CD4-positive, alpha-beta T cell (primary cell): ENCODE measurements at regions not wholly inside any gene's neighbourhood (a gene's known extent, or its start where the extent isn't known, plus 50 kb on each side); places are given as distances from the start of the nearest gene placed in this dataset.

Source experiments
- ATAC-seq: fragments of 200-7000 bp; cut with Tn5 transposase; one replicate; pipeline ENCODE4 v1.10.0; 2022; ENCODE audit warnings: mild to moderate bottlenecking; ENCODE audit not compliant: poor library complexity
- CTCF ChIA-PET: fragments of 350-600 bp; sonication (Branson Sonifier 250); formaldehyde crosslinking; loops from one replicate; lab custom pipeline; 2021; ENCODE audit warnings: antibody characterized with exemption, inconsistent platforms; lab: Charles Lee
- POLR2A ChIA-PET: fragments of 350-600 bp; sonication (Branson Sonifier 250); formaldehyde crosslinking; loops from one replicate; lab custom pipeline; 2021; ENCODE audit warnings: antibody characterized with exemption, inconsistent platforms; lab: Charles Lee
- DNase-seq, 14 experiments: peaks; one replicate each; pipeline ENCODE4 v3.0.0-alpha.2; 2013 to 2020; ENCODE audit warnings: mixed read lengths in 2 of 14
- H3K27ac ChIP-seq, 2 donors: one replicate each; pipeline versions ENCODE4 v1.5.1 to v1.7.0; 2013; ENCODE audit warnings: low read length in 2 of 2, low read depth in 1 of 2, mild to moderate bottlenecking in 1 of 2
- H3K27me3 ChIP-seq, 2 experiments: 1 replicate in 1 of 2; 2 replicates in 1 of 2; pipeline versions ENCODE4 v1.6.1 to v1.7.0; 2013; ENCODE audit warnings: low read length in 2 of 2, control low read depth in 1 of 2, mild to moderate bottlenecking in 1 of 2, moderate library complexity in 1 of 2; ENCODE audit not compliant: insufficient read depth in 2 of 2, control insufficient read depth in 1 of 2
- H3K36me3 ChIP-seq: one replicate; pipeline ENCODE4 v1.6.1; 2013; ENCODE audit warnings: low read length, control low read depth; ENCODE audit not compliant: insufficient read depth
- H3K4me1 ChIP-seq: one replicate; pipeline ENCODE4 v1.6.1; 2013; ENCODE audit warnings: low read length, control low read depth; ENCODE audit not compliant: insufficient read depth
- H3K4me3 ChIP-seq: one replicate; pipeline ENCODE4 v1.5.1; 2013; ENCODE audit warnings: mild to moderate bottlenecking, low read length, moderate library complexity
- H3K9me3 ChIP-seq, 2 experiments: 1 replicate in 1 of 2; 2 replicates in 1 of 2; pipeline versions ENCODE4 v1.6.1 to v1.7.0; 2013; ENCODE audit warnings: low read length in 2 of 2, mild to moderate bottlenecking in 2 of 2, control low read depth in 1 of 2, moderate library complexity in 1 of 2; ENCODE audit not compliant: control insufficient read depth in 1 of 2, insufficient read depth in 1 of 2
- H3K27ac Mint-ChIP-seq: one replicate; pipeline ENCODE4 v1.8.0; 2020; ENCODE audit warnings: mixed read lengths
- H3K27me3 Mint-ChIP-seq: one replicate; pipeline ENCODE4 v1.8.0; 2021; ENCODE audit warnings: mixed read lengths
- H3K36me3 Mint-ChIP-seq: one replicate; pipeline ENCODE4 v1.8.0; 2021; ENCODE audit warnings: low read depth, mixed read lengths
- H3K4me1 Mint-ChIP-seq: one replicate; pipeline ENCODE4 v1.8.0; 2021; ENCODE audit warnings: low read depth, mixed read lengths
- H3K4me3 Mint-ChIP-seq: one replicate; pipeline ENCODE4 v1.8.0; 2020; ENCODE audit warnings: mild to moderate bottlenecking, mixed read lengths
- H3K9me3 Mint-ChIP-seq: one replicate; pipeline ENCODE4 v1.8.0; 2020; ENCODE audit warnings: mixed read lengths
- CTCF ChIP-seq: fragments of 200-600 bp; IDR thresholded peaks from one replicate; pipeline ENCODE4 v1.8.0; 2022; ENCODE audit warnings: antibody characterized with exemption, mild to moderate bottlenecking
- intact Hi-C, 2 experiments: fragments of 100-400 bp; cut with DNase I in 1 of 2; cut with micrococcal nuclease in 1 of 2; formaldehyde crosslinking; loops; one replicate each; pipeline versions ENCODE4 v1.15.1 to v1.9.0; 2023 to 2025; cut with DNase I, micrococcal nuclease

GRCh38 chr15:96171853-96172296, 158.6 kb upstream of the NR2F2 start:
- Mint-ChIP-seq H3K4me1 (no peaks in the 10 kb centered on the region), H3K27ac (no peak overlapping the region), H3K9me3 (peaks cover 3% of the 10 kb centered on the region), H3K36me3 (no peaks in the 10 kb centered on the region), H3K27me3 (peaks cover 20% of the 10 kb centered on the region), H3K4me3 (no peak overlapping the region)
- no peak for TF ChIP-seq CTCF
- no peak for ATAC-seq
- no peak for DNase-seq
- Histone ChIP-seq H3K27me3 (no peaks in the 10 kb centered on the region), H3K9me3 (no peaks in the 10 kb centered on the region), H3K36me3 (no peaks in the 10 kb centered on the region), H3K4me3 (no peak overlapping the region), H3K4me1 (no peaks in the 10 kb centered on the region), H3K27ac (no peak overlapping the region)
- intact Hi-C loops, result no loop called here
- ChIA-PET POLR2A (no interaction called here), CTCF (no interaction called here)

GRCh38 chr15:96172417-96172816, 158.1 kb upstream of the NR2F2 start:
- no peaks in the 10 kb centered on the region for H3K4me1 Mint-ChIP-seq
- DNase-seq, result no peak

GRCh38 chr15:96176831-96177230, 153.7 kb upstream of the NR2F2 start:
- CTCF ChIA-PET, result no interaction called here
- ATAC-seq, result no peak
- Mint-ChIP-seq H3K4me3 (no peak overlapping the region), H3K36me3 (no peaks in the 10 kb centered on the region), H3K27me3 (no peaks in the 10 kb centered on the region), H3K4me1 (no peaks in the 10 kb centered on the region), H3K27ac (no peak overlapping the region), H3K9me3 (no peaks in the 10 kb centered on the region)
- intact Hi-C loops, result no loop called here
- no peak overlapping the region for H3K27ac ChIP-seq
- H3K9me3 ChIP-seq, result peaks cover 0 to 11% of the 10 kb centered on the region in 2 experiments
- DNase-seq, result no peak
- no peaks in the 10 kb centered on the region for H3K36me3 ChIP-seq
- H3K27me3 ChIP-seq, result no peaks in the 10 kb centered on the region
- TF ChIP-seq CTCF, result no peak
- H3K4me1 ChIP-seq, result no peaks in the 10 kb centered on the region
- no peak overlapping the region for H3K4me3 ChIP-seq
- POLR2A ChIA-PET, result no interaction called here

More at GRCh38 chr15:96172417-96172816, 158.1 kb upstream of the NR2F2 start:
- no peaks in the 10 kb centered on the region for H3K27me3 ChIP-seq
- peaks cover 3% of the 10 kb centered on the region for H3K9me3 Mint-ChIP-seq
- H3K4me3 ChIP-seq, result no peak overlapping the region
- H3K27me3 Mint-ChIP-seq, result peaks cover 16% of the 10 kb centered on the region
- no peaks in the 10 kb centered on the region for H3K36me3 ChIP-seq
- intact Hi-C loops, result no loop called here
- no peak overlapping the region for H3K27ac ChIP-seq
- no peaks in the 10 kb centered on the region for H3K4me1 ChIP-seq
- ATAC-seq, result no peak
- no peak overlapping the region for H3K4me3 Mint-ChIP-seq
- ChIA-PET CTCF (no interaction called here), POLR2A (no interaction called here)
- no peaks in the 10 kb centered on the region for H3K36me3 Mint-ChIP-seq
- no peaks in the 10 kb centered on the region for H3K9me3 ChIP-seq
- no peak for TF ChIP-seq CTCF
- H3K27ac Mint-ChIP-seq, result no peak overlapping the region
